GM12875 (cell line): ENCODE measurements at regions not wholly inside any gene's neighbourhood (a gene's known extent, or its start where the extent isn't known, plus 50 kb on each side); places are given as distances from the start of the nearest gene placed in this dataset.
"Not testable (repeated sequence)": the region's sequence is repeated elsewhere in the genome, so short reads cannot be mapped to it uniquely, and the experiment has no call there.

ENCODE experiments used
- H3K4me3 ChIP-seq: one replicate; pipeline ENCODE4 v1.5.1; 2011; ENCODE audit warnings: low read depth, low read length, control low read depth
- CTCF ChIP-seq: IDR thresholded peaks from 2 replicates; pipeline ENCODE4 v1.5.1; 2011; ENCODE audit warnings: low read depth, mild to moderate bottlenecking, control low read depth, inconsistent platforms, low read length, moderate library complexity, borderline replicate concordance; ENCODE audit not compliant: insufficient read depth

GRCh38 chr2:59339837-59340207, 1098.7 kb upstream of the FANCL start:
- TF ChIP-seq CTCF, result no peak
- H3K4me3 ChIP-seq, result no peak overlapping the region

GRCh38 chr2:59339121-59339836, 1098.2 kb upstream of the FANCL start:
- no peak for TF ChIP-seq CTCF
- H3K4me3 ChIP-seq, result no peak overlapping the region

- H3K4me3 ChIP-seq, result no peak overlapping the region
- TF ChIP-seq CTCF, result no peak
Measured at GRCh38 chr2:59333007-59333406, 1091.9 kb upstream of the FANCL start.

GRCh38 chr2:59326581-59327365, 1085.6 kb upstream of the FANCL start:
- not testable (repeated sequence) for H3K4me3 ChIP-seq

- H3K4me3 ChIP-seq, result no peak overlapping the region
- no peak for TF ChIP-seq CTCF
Measured at GRCh38 chr2:59322870-59323269, 1081.7 kb upstream of the FANCL start.

- TF ChIP-seq CTCF, result no peak
- H3K4me3 ChIP-seq, result no peak overlapping the region
Measured at GRCh38 chr2:59322005-59322404, 1080.9 kb upstream of the FANCL start.

GRCh38 chr2:59314031-59314766, 1073.1 kb upstream of the FANCL start:
- H3K4me3 ChIP-seq, result no peak overlapping the region
- no peak for TF ChIP-seq CTCF
